A673 (cell line): ENCODE measurements at regions not wholly inside any gene's neighbourhood (a gene's known extent, or its start where the extent isn't known, plus 50 kb on each side); places are given as distances from the start of the nearest gene placed in this dataset.
"Not testable (repeated sequence)": the region's sequence is repeated elsewhere in the genome, so short reads cannot be mapped to it uniquely, and the experiment has no call there.

Source experiments
- BruUV-seq: library from RNA; stranded (reverse); fragments of 400-500 nt; replicated peaks from 2 replicates; lab custom pipeline; 2021; lab: Mats Ljungman, UMichigan
- CTCF ChIA-PET: fragments of 300-600 bp; sonication (Branson Sonifier 250); formaldehyde crosslinking; loops from one replicate; lab custom pipeline; 2022; ENCODE audit warnings: antibody characterized with exemption; lab: Charles Lee
- POLR2A ChIA-PET: fragments of 300-600 bp; sonication (Branson Sonifier 250); formaldehyde crosslinking; loops from one replicate; lab custom pipeline; 2022; ENCODE audit warnings: antibody characterized with exemption; ENCODE audit not compliant: low non-redundant PET; lab: Charles Lee
- DNase-seq: peaks from one replicate; pipeline ENCODE4 v3.0.0-alpha.2; 2015; ENCODE audit warnings: low spot score
- H3K27ac ChIP-seq: fragments of 200-600 bp; sonication (generic); 2 replicates; pipeline ENCODE4 v1.5.1; 2016; ENCODE audit warnings: mixed run types, low read depth, mild to moderate bottlenecking, mixed read lengths, antibody characterized with exemption, low read length; ENCODE audit not compliant: poor library complexity, severe bottlenecking
- H3K27me3 ChIP-seq: fragments of 200-600 bp; sonication (generic); replicated peaks from 2 replicates; pipeline ENCODE4 v1.6.1; 2017; ENCODE audit warnings: mixed run types, low read depth, mild to moderate bottlenecking, mixed read lengths, antibody characterized with exemption, low read length; ENCODE audit not compliant: insufficient read depth, poor library complexity
- H3K36me3 ChIP-seq: fragments of 200-600 bp; sonication (generic); 2 replicates; pipeline ENCODE4 v1.6.1; 2016; ENCODE audit warnings: mixed run types, mild to moderate bottlenecking, mixed read lengths, antibody characterized with exemption, low read length; ENCODE audit not compliant: insufficient read depth, poor library complexity, severe bottlenecking
- H3K4me1 ChIP-seq: fragments of 200-600 bp; sonication (generic); 2 replicates; pipeline ENCODE4 v1.6.1; 2017; ENCODE audit warnings: mixed run types, mild to moderate bottlenecking, mixed read lengths, antibody characterized with exemption, low read length; ENCODE audit not compliant: insufficient read depth, poor library complexity, severe bottlenecking
- H3K4me3 ChIP-seq: fragments of 200-600 bp; sonication (generic); 2 replicates; pipeline ENCODE4 v1.5.1; 2016; ENCODE audit warnings: low read depth, mixed run types, mild to moderate bottlenecking, mixed read lengths, low read length; ENCODE audit not compliant: poor library complexity, severe bottlenecking
- H3K9me3 ChIP-seq: fragments of 200-600 bp; sonication (generic); 2 replicates; pipeline ENCODE4 v1.6.1; 2016; ENCODE audit warnings: mixed run types, low read depth, mild to moderate bottlenecking, mixed read lengths, antibody characterized with exemption, low read length; ENCODE audit not compliant: poor library complexity, severe bottlenecking
- CTCF ChIP-seq: fragments of 300-800, 200-600 bp; sonication (generic); conservative IDR thresholded peaks from 2 replicates; pipeline ENCODE4 v1.5.1; 2017; ENCODE audit warnings: low read depth, mild to moderate bottlenecking, antibody characterized with exemption, low read length, moderate library complexity, mixed read lengths
- EZH2 ChIP-seq: fragments of 200-600 bp; sonication (generic); IDR thresholded peaks from 2 replicates; pipeline ENCODE4 v1.6.1; 2017; ENCODE audit warnings: borderline replicate concordance, low read depth, mild to moderate bottlenecking, mixed read lengths, antibody characterized with exemption, low read length; ENCODE audit not compliant: poor library complexity, severe bottlenecking
- intact Hi-C: fragments of 100-400 bp; cut with micrococcal nuclease; formaldehyde crosslinking; loops from one replicate; pipeline ENCODE4 v1.10.0; 2022; ENCODE audit not compliant: unreplicated experiment

- CTCF ChIA-PET: no interaction called here
- no TSS peak for BruUV-seq
Observed at GRCh38 chr5:28305891-28306290, 1267.5 kb upstream of the CDH9 start.

GRCh38 chr5:28301712-28302111 lies 1263.3 kb upstream of the CDH9 start:
- ChIA-PET POLR2A (no interaction called here), CTCF (no interaction called here)
- H3K4me1 ChIP-seq: no peaks in the 10 kb centered on the region
- no peaks in the 10 kb centered on the region for H3K36me3 ChIP-seq
- H3K27ac ChIP-seq: no peak overlapping the region
- no TSS peak for BruUV-seq
- TF ChIP-seq CTCF: no peak
- TF ChIP-seq EZH2: no peak
- no peak overlapping the region for H3K4me3 ChIP-seq
- intact Hi-C loops: no loop called here
- H3K9me3 ChIP-seq: no peaks in the 10 kb centered on the region
- peak; percentile 9 for DNase-seq
- no peaks in the 10 kb centered on the region for H3K27me3 ChIP-seq

More at GRCh38 chr5:28305891-28306290, 1267.5 kb upstream of the CDH9 start:
- intact Hi-C loops: no loop called here
- Histone ChIP-seq H3K4me1 (no peaks in the 10 kb centered on the region), H3K9me3 (no peaks in the 10 kb centered on the region), H3K27ac (no peak overlapping the region), H3K36me3 (no peaks in the 10 kb centered on the region), H3K4me3 (no peak overlapping the region), H3K27me3 (no peaks in the 10 kb centered on the region)
- POLR2A ChIA-PET: no interaction called here
- no peak for DNase-seq
- TF ChIP-seq CTCF (no peak), EZH2 (no peak)

- H3K4me1 ChIP-seq: no peaks in the 10 kb centered on the region
- no peaks in the 10 kb centered on the region for H3K27me3 ChIP-seq
- H3K9me3 ChIP-seq: no peaks in the 10 kb centered on the region
- ChIA-PET CTCF (no interaction called here), POLR2A (no interaction called here)
- no peak for DNase-seq
- no peak for TF ChIP-seq EZH2
- TF ChIP-seq CTCF: no peak
- H3K27ac ChIP-seq: no peak overlapping the region
- no TSS peak for BruUV-seq
- H3K4me3 ChIP-seq: no peak overlapping the region
- intact Hi-C loops: no loop called here
- no peaks in the 10 kb centered on the region for H3K36me3 ChIP-seq
Observed at GRCh38 chr5:28296254-28297013, 1258.0 kb upstream of the CDH9 start.

GRCh38 chr5:28287021-28287420 lies 1248.6 kb upstream of the CDH9 start:
- H3K9me3 ChIP-seq, CTCF ChIA-PET, H3K36me3 ChIP-seq, intact Hi-C loops, H3K27me3 ChIP-seq, H3K4me1 ChIP-seq, H3K4me3 ChIP-seq, H3K27ac ChIP-seq, POLR2A ChIA-PET, BruUV-seq, DNase-seq: not testable (repeated sequence)
